ENCODE measurements at regions not wholly inside any gene's neighbourhood (a gene's known extent, or its start where the extent isn't known, plus 50 kb on each side); places are given as distances from the start of the nearest gene placed in this dataset.
A peak's percentile ranks its signal among the peaks of the same experiment; 100 is the strongest.

GRCh38 chr10:14449293-14449815 is 118.6 kb upstream of the FRMD4A start:
- FAIRE-seq, result no peak
- POLR2A ChIA-PET, result no interaction called here
- no peaks in the 10 kb centered on the region; a peak in 1 of 5 replicates for H3K4me1 ChIP-seq (replicated peaks in 1 of 2; ENCODE audit: control insufficient read depth in 2 of 2, insufficient read depth in 2 of 2, low read length in 2 of 2)
- no peaks in the 10 kb centered on the region for H3K9me3 ChIP-seq (replicated peaks; ENCODE audit: control insufficient read depth, insufficient read depth, low read depth, low read length)
- no peaks in the 10 kb centered on the region for H3K36me3 ChIP-seq (ENCODE audit: control insufficient read depth, insufficient read depth, low read length)
- H4K20me1 ChIP-seq (replicated peaks; ENCODE audit: control insufficient read depth, insufficient read depth, low read length), result no peaks in the 10 kb centered on the region
- H3K9me1 ChIP-seq (ENCODE audit: control insufficient read depth, insufficient read depth, low read length), result no peaks in the 10 kb centered on the region
- H3K4me2 ChIP-seq (ENCODE audit: insufficient read depth, low read length), result no peak overlapping the region
- ATAC-seq, result no peak
- H2AFZ ChIP-seq (ENCODE audit: low read depth, low read length), result no peak overlapping the region
- peaks cover 4 to 14% of the 10 kb centered on the region in 2 experiments; a peak in 2 of 5 replicates for H3K27me3 ChIP-seq (ENCODE audit: control insufficient read depth in 2 of 2, insufficient read depth in 2 of 2, low read length in 2 of 2)
- intact Hi-C loops (cut with micrococcal nuclease) (no loop called here), in situ Hi-C loops (cut with MboI) (no loop called here)
- 0% methylated on average over 3 of the region's 3 CpGs for WGBS (ENCODE audit: insufficient coverage, low coverage, missing lambda C conversion rate)
- no peaks in the 10 kb centered on the region for H3K79me2 ChIP-seq (ENCODE audit: control insufficient read depth, insufficient read depth, low read length)
- BruUV-seq (replicated peaks), result no TSS peak
- H3K4me3 ChIP-seq, result no peak overlapping the region
- no peak overlapping the region for H3K27ac ChIP-seq (ENCODE audit: extremely low read depth, low read depth, low read length)
- H3K9ac ChIP-seq (ENCODE audit: insufficient read depth in 1 of 2, low read depth in 2 of 2, low read length in 2 of 2), result no peak overlapping the region
- TF ChIP-seq FIP1L1 (IDR thresholded peaks at IDR 0.05; ENCODE audit: low read depth, low read length, poor library complexity, severe bottlenecking) (no peak), ZFP1 (CRISPR knock-in tag; IDR thresholded peaks at IDR 0.05) (no peak), KDM1A (IDR thresholded peaks at IDR 0.05) (peak in 1 of 2 experiments; percentile 71; a peak in 1 of 4 replicates)
- DNase-seq (ENCODE audit: extremely low read depth in 1 of 4, low spot score in 3 of 4), result no peak
- CTCF ChIA-PET (ENCODE audit: low intra/inter-chr PET ratio), result no interaction called here

GRCh38 chr10:14448197-14448990 is 117.7 kb upstream of the FRMD4A start:
- TF ChIP-seq MYNN (IDR thresholded peaks at IDR 0.05) (no peak), MYNN (CRISPR knock-in tag; IDR thresholded peaks at IDR 0.05) (no peak)
- ATAC-seq (no peak), FAIRE-seq (no peak), DNase-seq (ENCODE audit: extremely low read depth in 1 of 4, low spot score in 3 of 4) (no peak)
- Histone ChIP-seq H3K4me1 (replicated peaks in 1 of 2; ENCODE audit: control insufficient read depth in 2 of 2, insufficient read depth in 2 of 2, low read length in 2 of 2) (no peaks in the 10 kb centered on the region; a peak in 1 of 5 replicates), H2AFZ (ENCODE audit: low read depth, low read length) (no peak overlapping the region), H3K79me2 (ENCODE audit: control insufficient read depth, insufficient read depth, low read length) (no peaks in the 10 kb centered on the region), H3K9me1 (ENCODE audit: control insufficient read depth, insufficient read depth, low read length) (no peaks in the 10 kb centered on the region), H3K9ac (ENCODE audit: insufficient read depth in 1 of 2, low read depth in 2 of 2, low read length in 2 of 2) (no peak overlapping the region), H3K4me3 (no peak overlapping the region), H3K27ac (ENCODE audit: extremely low read depth, low read depth, low read length) (no peak overlapping the region), H3K27me3 (ENCODE audit: control insufficient read depth in 2 of 2, insufficient read depth in 2 of 2, low read length in 2 of 2) (peaks cover 0 to 12% of the 10 kb centered on the region in 2 experiments; a peak in 1 of 5 replicates), H3K4me2 (ENCODE audit: insufficient read depth, low read length) (no peak overlapping the region), H4K20me1 (replicated peaks; ENCODE audit: control insufficient read depth, insufficient read depth, low read length) (no peaks in the 10 kb centered on the region), H3K9me3 (replicated peaks; ENCODE audit: control insufficient read depth, insufficient read depth, low read depth, low read length) (no peaks in the 10 kb centered on the region), H3K36me3 (ENCODE audit: control insufficient read depth, insufficient read depth, low read length) (no peaks in the 10 kb centered on the region)
- in situ Hi-C loops (cut with MboI), result no loop called here
- intact Hi-C loops (cut with micrococcal nuclease), result no loop called here
- WGBS (ENCODE audit: insufficient coverage, low coverage, missing lambda C conversion rate), result 4% methylated on average over 11 of the region's 12 CpGs
- ChIA-PET POLR2A (no interaction called here), CTCF (ENCODE audit: low intra/inter-chr PET ratio) (no interaction called here)
- BruUV-seq (replicated peaks), result no TSS peak

All from K562 (cell line).